ENCODE measurements at regions not wholly inside any gene's neighbourhood (a gene's known extent, or its start where the extent isn't known, plus 50 kb on each side); places are given as distances from the start of the nearest gene placed in this dataset.

GRCh38 chr10:130862626-130863025 lies 448.9 kb downstream of the TCERG1L start:
- Histone ChIP-seq H3K4me1 (no peaks in the 10 kb centered on the region), H3K27ac (no peak overlapping the region), H3K27me3 (peaks cover 0 to 17% of the 10 kb centered on the region in 2 donors), H3K36me3 (no peaks in the 10 kb centered on the region), H3K9me3 (no peaks in the 10 kb centered on the region), H3K4me3 (no peak overlapping the region)
- no peak for DNase-seq (ENCODE audit: low spot score in 2 of 2)
- intact Hi-C loops (cut with DNase I; ENCODE audit: low total_unique reads), result no loop called here
- TF ChIP-seq POLR2A (IDR thresholded peaks at IDR 0.05) (no peak), CTCF (IDR thresholded peaks at IDR 0.05) (no peak), POLR2AphosphoS5 (IDR thresholded peaks at IDR 0.05) (no peak)

- DNase-seq (ENCODE audit: low spot score in 2 of 2), result no peak
- H3K27me3 ChIP-seq, result peaks cover 0 to 14% of the 10 kb centered on the region in 2 donors
- TF ChIP-seq CTCF (IDR thresholded peaks at IDR 0.05), result no peak
- TF ChIP-seq POLR2AphosphoS5 (IDR thresholded peaks at IDR 0.05), result no peak
- no peak for TF ChIP-seq POLR2A (IDR thresholded peaks at IDR 0.05)
- no peaks in the 10 kb centered on the region for H3K9me3 ChIP-seq
- H3K36me3 ChIP-seq, result no peaks in the 10 kb centered on the region
- intact Hi-C loops (cut with DNase I; ENCODE audit: low total_unique reads), result no loop called here
- H3K4me1 ChIP-seq, result no peaks in the 10 kb centered on the region
- no peak overlapping the region for H3K4me3 ChIP-seq
- H3K27ac ChIP-seq, result no peak overlapping the region
Observed at GRCh38 chr10:130863044-130863443, 448.5 kb downstream of the TCERG1L start.

- TF ChIP-seq POLR2AphosphoS5 (IDR thresholded peaks at IDR 0.05), result no peak
- no peak for TF ChIP-seq POLR2A (IDR thresholded peaks at IDR 0.05)
- TF ChIP-seq CTCF (IDR thresholded peaks at IDR 0.05), result no peak
- Histone ChIP-seq H3K27ac (no peak overlapping the region), H3K36me3 (no peaks in the 10 kb centered on the region), H3K27me3 (peaks cover 0 to 11% of the 10 kb centered on the region in 2 donors), H3K9me3 (no peaks in the 10 kb centered on the region), H3K4me1 (no peaks in the 10 kb centered on the region), H3K4me3 (no peak overlapping the region)
- no peak for DNase-seq (ENCODE audit: low spot score in 2 of 2)
- intact Hi-C loops (cut with DNase I; ENCODE audit: low total_unique reads), result no loop called here
Observed at GRCh38 chr10:130864961-130865818, 446.3 kb downstream of the TCERG1L start.

- no peaks in the 10 kb centered on the region for H3K36me3 ChIP-seq
- intact Hi-C loops (cut with DNase I; ENCODE audit: low total_unique reads), result no loop called here
- H3K4me3 ChIP-seq, result no peak overlapping the region
- peaks cover 0 to 20% of the 10 kb centered on the region in 2 donors for H3K27me3 ChIP-seq
- TF ChIP-seq CTCF (IDR thresholded peaks at IDR 0.05) (no peak), POLR2A (IDR thresholded peaks at IDR 0.05) (no peak), POLR2AphosphoS5 (IDR thresholded peaks at IDR 0.05) (no peak)
- no peak overlapping the region for H3K27ac ChIP-seq
- H3K4me1 ChIP-seq, result no peaks in the 10 kb centered on the region
- H3K9me3 ChIP-seq, result no peaks in the 10 kb centered on the region
- no peak for DNase-seq (ENCODE audit: low spot score in 2 of 2)
Observed at GRCh38 chr10:130866857-130867256, 444.7 kb downstream of the TCERG1L start.

GRCh38 chr10:130867446-130868194 lies 443.9 kb downstream of the TCERG1L start:
- TF ChIP-seq CTCF (IDR thresholded peaks at IDR 0.05) (no peak), POLR2A (IDR thresholded peaks at IDR 0.05) (no peak), POLR2AphosphoS5 (IDR thresholded peaks at IDR 0.05) (no peak)
- Histone ChIP-seq H3K36me3 (no peaks in the 10 kb centered on the region), H3K27ac (no peak overlapping the region), H3K4me3 (no peak overlapping the region), H3K9me3 (peaks cover 0 to 4% of the 10 kb centered on the region in 2 donors), H3K4me1 (no peaks in the 10 kb centered on the region), H3K27me3 (peaks cover 0 to 26% of the 10 kb centered on the region in 2 donors)
- no peak for DNase-seq (ENCODE audit: low spot score in 2 of 2)
- intact Hi-C loops (cut with DNase I; ENCODE audit: low total_unique reads), result no loop called here
